ENCODE measurements at regions not wholly inside any gene's neighbourhood (a gene's known extent, or its start where the extent isn't known, plus 50 kb on each side); places are given as distances from the start of the nearest gene placed in this dataset.

- DNase-seq (ENCODE audit: low read depth) = no peak
- no peak overlapping the region for H3K4me3 ChIP-seq (ENCODE audit: low read depth, low read length)
- TF ChIP-seq, protein P1, sequence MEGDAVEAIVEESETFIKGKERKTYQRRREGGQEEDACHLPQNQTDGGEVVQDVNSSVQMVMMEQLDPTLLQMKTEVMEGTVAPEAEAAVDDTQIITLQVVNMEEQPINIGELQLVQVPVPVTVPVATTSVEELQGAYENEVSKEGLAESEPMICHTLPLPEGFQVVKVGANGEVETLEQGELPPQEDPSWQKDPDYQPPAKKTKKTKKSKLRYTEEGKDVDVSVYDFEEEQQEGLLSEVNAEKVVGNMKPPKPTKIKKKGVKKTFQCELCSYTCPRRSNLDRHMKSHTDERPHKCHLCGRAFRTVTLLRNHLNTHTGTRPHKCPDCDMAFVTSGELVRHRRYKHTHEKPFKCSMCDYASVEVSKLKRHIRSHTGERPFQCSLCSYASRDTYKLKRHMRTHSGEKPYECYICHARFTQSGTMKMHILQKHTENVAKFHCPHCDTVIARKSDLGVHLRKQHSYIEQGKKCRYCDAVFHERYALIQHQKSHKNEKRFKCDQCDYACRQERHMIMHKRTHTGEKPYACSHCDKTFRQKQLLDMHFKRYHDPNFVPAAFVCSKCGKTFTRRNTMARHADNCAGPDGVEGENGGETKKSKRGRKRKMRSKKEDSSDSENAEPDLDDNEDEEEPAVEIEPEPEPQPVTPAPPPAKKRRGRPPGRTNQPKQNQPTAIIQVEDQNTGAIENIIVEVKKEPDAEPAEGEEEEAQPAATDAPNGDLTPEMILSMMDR (conservative IDR thresholded peaks at IDR 0.05; ENCODE audit: low read depth, low read length) = no peak
Observed at GRCh38 chrX:39288592-39288991, 487.3 kb downstream of the MID1IP1 start.

GRCh38 chrX:39289827-39290226 is 488.6 kb downstream of the MID1IP1 start:
- TF ChIP-seq, protein P1 (conservative IDR thresholded peaks at IDR 0.05; ENCODE audit: low read depth, low read length) = no peak
- no peak for DNase-seq (ENCODE audit: low read depth)

GRCh38 chrX:39293203-39293602 is 491.9 kb downstream of the MID1IP1 start:
- DNase-seq (ENCODE audit: low read depth) = no peak
- TF ChIP-seq, protein P1 (conservative IDR thresholded peaks at IDR 0.05; ENCODE audit: low read depth, low read length) = no peak

More at GRCh38 chrX:39289827-39290226, 488.6 kb downstream of the MID1IP1 start:
- no peak overlapping the region for H3K4me3 ChIP-seq (ENCODE audit: low read depth, low read length)

DNA sequence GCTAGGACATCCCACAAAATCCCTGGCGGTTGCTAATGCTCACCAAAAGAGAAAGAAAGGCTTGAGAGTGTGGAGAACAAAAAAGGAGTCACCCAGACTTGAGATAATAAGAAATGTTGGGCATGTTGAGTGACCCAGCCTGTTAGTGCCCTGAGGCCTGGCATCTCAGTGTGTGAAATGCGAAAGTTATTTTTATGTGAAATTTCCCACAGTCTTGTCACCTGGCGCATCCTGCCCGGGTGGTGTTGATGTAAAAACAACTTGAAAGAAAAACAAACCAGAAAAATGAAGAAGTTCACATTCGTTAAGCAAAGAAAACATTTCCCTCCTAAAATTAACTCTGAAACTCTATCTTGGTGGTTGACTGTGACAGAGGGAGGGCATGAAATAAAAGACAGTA is 495.2 kb downstream of the MID1IP1 start:
- TF ChIP-seq, protein P1 (conservative IDR thresholded peaks at IDR 0.05; ENCODE audit: low read depth, low read length) = no peak
- H3K4me3 ChIP-seq (ENCODE audit: low read depth, low read length) = no peak overlapping the region
- DNase-seq (ENCODE audit: low read depth) = no peak

More at GRCh38 chrX:39293203-39293602, 491.9 kb downstream of the MID1IP1 start:
- H3K4me3 ChIP-seq (ENCODE audit: low read depth, low read length) = no peak overlapping the region

- no peak overlapping the region for H3K4me3 ChIP-seq (ENCODE audit: low read depth, low read length)
- TF ChIP-seq, protein P1 (conservative IDR thresholded peaks at IDR 0.05; ENCODE audit: low read depth, low read length) = no peak
- no peak for DNase-seq (ENCODE audit: low read depth)
Observed at GRCh38 chrX:39298821-39299220, 497.6 kb downstream of the MID1IP1 start.

- no peak for DNase-seq (ENCODE audit: low read depth)
- H3K4me3 ChIP-seq (ENCODE audit: low read depth, low read length) = no peak overlapping the region
- TF ChIP-seq, protein P1 (conservative IDR thresholded peaks at IDR 0.05; ENCODE audit: low read depth, low read length) = no peak
Observed at GRCh38 chrX:39299615-39300014, 498.4 kb downstream of the MID1IP1 start.

DNA sequence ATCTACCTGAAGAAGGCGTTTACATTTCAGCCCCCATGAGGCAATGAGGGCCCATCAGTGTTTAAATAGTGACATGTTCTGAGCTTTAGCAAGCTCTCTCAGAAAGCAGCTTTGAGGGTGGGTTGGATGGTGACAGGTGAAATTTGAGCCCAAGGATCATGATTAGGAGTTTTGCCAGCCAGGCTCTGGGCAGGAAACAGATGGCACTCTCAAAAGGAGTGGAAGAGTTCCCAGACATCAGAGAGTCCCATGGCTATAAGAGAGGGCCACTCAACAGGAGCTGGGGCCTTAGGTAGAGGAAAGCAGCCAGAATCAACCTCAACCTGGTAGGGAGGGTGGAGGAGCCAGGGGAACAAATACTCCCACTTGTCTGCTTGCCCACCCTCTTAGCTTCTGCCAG is 499.8 kb downstream of the MID1IP1 start:
- no peak for DNase-seq (ENCODE audit: low read depth)
- H3K4me3 ChIP-seq (ENCODE audit: low read depth, low read length) = no peak overlapping the region
- TF ChIP-seq, protein P1 (conservative IDR thresholded peaks at IDR 0.05; ENCODE audit: low read depth, low read length) = no peak

All from choroid plexus epithelial cell (primary cell).